ENCODE measurements at regions not wholly inside any gene's neighbourhood (a gene's known extent, or its start where the extent isn't known, plus 50 kb on each side); places are given as distances from the start of the nearest gene placed in this dataset.
"Not testable (repeated sequence)": the region's sequence is repeated elsewhere in the genome, so short reads cannot be mapped to it uniquely, and the experiment has no call there.

- Mint-ChIP-seq H3K4me3 (no peak overlapping the region), H3K27ac (peak overlapping the region in 1 of 9 donors; percentile 1), H3K36me3 (no peaks in the 10 kb centered on the region), H3K4me1 (peaks cover 0 to 3% (median 0%) of the 10 kb centered on the region in 7 donors), H3K9me3 (peaks cover 0 to 3% (median 0%) of the 10 kb centered on the region in 11 donors), H3K27me3 (peaks cover 0 to 12% (median 8%) of the 10 kb centered on the region in 5 donors)
- ChIA-PET POLR2A (no interaction called here), CTCF (no interaction called here)
- intact Hi-C loops (cut with micrococcal nuclease), result no loop called here
- no peaks in the 10 kb centered on the region for H3K36me3 ChIP-seq (ENCODE audit: control insufficient read depth in 2 of 3, insufficient read depth in 3 of 3, low read length in 3 of 3)
- no peaks in the 10 kb centered on the region for H3K9me3 ChIP-seq (ENCODE audit: control insufficient read depth in 2 of 3, low read length in 3 of 3)
- H3K27ac ChIP-seq (ENCODE audit: low read depth, low read length), result no peak overlapping the region
- ATAC-seq (no peak), DNase-seq (no peak)
- no peaks in the 10 kb centered on the region for H3K27me3 ChIP-seq (ENCODE audit: control insufficient read depth in 2 of 2, insufficient read depth in 2 of 2, low read length in 2 of 2)
- H3K4me1 ChIP-seq (ENCODE audit: control insufficient read depth in 2 of 2, insufficient read depth in 2 of 2, low read length in 2 of 2), result no peaks in the 10 kb centered on the region
- no peak overlapping the region for H3K4me3 ChIP-seq (ENCODE audit: low read length)
These were observed 101.2 kb upstream of the SEC11C start for GRCh38 chr18:59038295-59039039.

- CTCF ChIA-PET; DNase-seq; H3K27me3 ChIP-seq (ENCODE audit: control insufficient read depth in 2 of 2, insufficient read depth in 2 of 2, low read length in 2 of 2); POLR2A ChIA-PET; H3K9me3 ChIP-seq (ENCODE audit: control insufficient read depth in 2 of 3, low read length in 3 of 3); H3K27ac Mint-ChIP-seq; H3K36me3 Mint-ChIP-seq; H3K27ac ChIP-seq (ENCODE audit: low read depth, low read length); H3K4me3 ChIP-seq (ENCODE audit: low read length); H3K9me3 Mint-ChIP-seq; H3K36me3 ChIP-seq (ENCODE audit: control insufficient read depth in 2 of 3, insufficient read depth in 3 of 3, low read length in 3 of 3); intact Hi-C loops (cut with micrococcal nuclease); H3K4me1 Mint-ChIP-seq; ATAC-seq; H3K4me3 Mint-ChIP-seq; H3K4me1 ChIP-seq (ENCODE audit: control insufficient read depth in 2 of 2, insufficient read depth in 2 of 2, low read length in 2 of 2): not testable (repeated sequence)
- H3K27me3 Mint-ChIP-seq, result peaks cover 1 to 12% (median 8%) of the 10 kb centered on the region in 5 donors
These were observed 100.7 kb upstream of the SEC11C start for GRCh38 chr18:59039040-59039320.

- Histone ChIP-seq H3K27me3 (ENCODE audit: control insufficient read depth in 2 of 2, insufficient read depth in 2 of 2, low read length in 2 of 2) (no peaks in the 10 kb centered on the region), H3K9me3 (ENCODE audit: control insufficient read depth in 2 of 3, low read length in 3 of 3) (no peaks in the 10 kb centered on the region), H3K4me1 (ENCODE audit: control insufficient read depth in 2 of 2, insufficient read depth in 2 of 2, low read length in 2 of 2) (no peaks in the 10 kb centered on the region), H3K27ac (ENCODE audit: low read depth, low read length) (no peak overlapping the region), H3K4me3 (ENCODE audit: low read length) (no peak overlapping the region), H3K36me3 (ENCODE audit: control insufficient read depth in 2 of 3, insufficient read depth in 3 of 3, low read length in 3 of 3) (no peaks in the 10 kb centered on the region)
- no peak overlapping the region for H3K4me3 Mint-ChIP-seq
- peaks cover 0 to 3% (median 0%) of the 10 kb centered on the region in 11 donors for H3K9me3 Mint-ChIP-seq
- CTCF ChIA-PET, result no interaction called here
- POLR2A ChIA-PET, result no interaction called here
- no peaks in the 10 kb centered on the region for H3K36me3 Mint-ChIP-seq
- no peak for DNase-seq
- no peak overlapping the region for H3K27ac Mint-ChIP-seq
- H3K27me3 Mint-ChIP-seq, result peaks cover 3 to 12% (median 8%) of the 10 kb centered on the region in 5 donors
- intact Hi-C loops (cut with micrococcal nuclease), result no loop called here
- H3K4me1 Mint-ChIP-seq, result peaks cover 0 to 3% (median 0%) of the 10 kb centered on the region in 7 donors
- ATAC-seq, result no peak
These were observed 100.2 kb upstream of the SEC11C start for GRCh38 chr18:59039449-59039848.

GRCh38 chr18:59040770-59041148 lies 98.9 kb upstream of the SEC11C start:
- CTCF ChIA-PET, result interaction anchor here (0.6 kb wide), 1 partner anchor 511 kb away, joined by 4 read pairs; no protein-coding TSS in a partner anchor
- Mint-ChIP-seq H3K4me3 (no peak overlapping the region), H3K9me3 (peaks cover 0 to 3% (median 0%) of the 10 kb centered on the region in 11 donors), H3K27ac (no peak overlapping the region), H3K36me3 (no peaks in the 10 kb centered on the region), H3K4me1 (peaks cover 0 to 3% (median 0%) of the 10 kb centered on the region in 7 donors), H3K27me3 (peaks cover 3 to 13% (median 9%) of the 10 kb centered on the region in 5 donors)
- Histone ChIP-seq H3K27ac (ENCODE audit: low read depth, low read length) (no peak overlapping the region), H3K36me3 (ENCODE audit: control insufficient read depth in 2 of 3, insufficient read depth in 3 of 3, low read length in 3 of 3) (no peaks in the 10 kb centered on the region), H3K4me1 (ENCODE audit: control insufficient read depth in 2 of 2, insufficient read depth in 2 of 2, low read length in 2 of 2) (no peaks in the 10 kb centered on the region), H3K27me3 (ENCODE audit: control insufficient read depth in 2 of 2, insufficient read depth in 2 of 2, low read length in 2 of 2) (no peaks in the 10 kb centered on the region), H3K9me3 (ENCODE audit: control insufficient read depth in 2 of 3, low read length in 3 of 3) (no peaks in the 10 kb centered on the region), H3K4me3 (ENCODE audit: low read length) (no peak overlapping the region)
- DNase-seq (no peak), ATAC-seq (no peak)
- intact Hi-C loops (cut with micrococcal nuclease), result no loop called here
- POLR2A ChIA-PET, result no interaction called here

- Mint-ChIP-seq H3K27ac (no peak overlapping the region), H3K4me1 (peaks cover 0 to 3% (median 0%) of the 10 kb centered on the region in 7 donors), H3K27me3 (peaks cover 3 to 17% (median 9%) of the 10 kb centered on the region in 5 donors), H3K4me3 (no peak overlapping the region), H3K9me3 (peaks cover 0 to 3% (median 0%) of the 10 kb centered on the region in 11 donors), H3K36me3 (no peaks in the 10 kb centered on the region)
- DNase-seq (no peak), ATAC-seq (no peak)
- intact Hi-C loops (cut with micrococcal nuclease), result no loop called here
- Histone ChIP-seq H3K4me1 (ENCODE audit: control insufficient read depth in 2 of 2, insufficient read depth in 2 of 2, low read length in 2 of 2) (no peaks in the 10 kb centered on the region), H3K4me3 (ENCODE audit: low read length) (no peak overlapping the region), H3K36me3 (ENCODE audit: control insufficient read depth in 2 of 3, insufficient read depth in 3 of 3, low read length in 3 of 3) (no peaks in the 10 kb centered on the region), H3K9me3 (ENCODE audit: control insufficient read depth in 2 of 3, low read length in 3 of 3) (no peaks in the 10 kb centered on the region), H3K27me3 (ENCODE audit: control insufficient read depth in 2 of 2, insufficient read depth in 2 of 2, low read length in 2 of 2) (no peaks in the 10 kb centered on the region), H3K27ac (ENCODE audit: low read depth, low read length) (no peak overlapping the region)
- ChIA-PET CTCF (no interaction called here), POLR2A (no interaction called here)
These were observed 98.4 kb upstream of the SEC11C start for GRCh38 chr18:59041296-59041695.

GRCh38 chr18:59041819-59042815 lies 97.6 kb upstream of the SEC11C start:
- Histone ChIP-seq H3K9me3 (ENCODE audit: control insufficient read depth in 2 of 3, low read length in 3 of 3) (no peaks in the 10 kb centered on the region), H3K4me1 (ENCODE audit: control insufficient read depth in 2 of 2, insufficient read depth in 2 of 2, low read length in 2 of 2) (no peaks in the 10 kb centered on the region), H3K27ac (ENCODE audit: low read depth, low read length) (no peak overlapping the region), H3K36me3 (ENCODE audit: control insufficient read depth in 2 of 3, insufficient read depth in 3 of 3, low read length in 3 of 3) (no peaks in the 10 kb centered on the region), H3K27me3 (ENCODE audit: control insufficient read depth in 2 of 2, insufficient read depth in 2 of 2, low read length in 2 of 2) (no peaks in the 10 kb centered on the region), H3K4me3 (ENCODE audit: low read length) (no peak overlapping the region)
- intact Hi-C loops (cut with micrococcal nuclease), result no loop called here
- no peak for ATAC-seq
- Mint-ChIP-seq H3K27ac (no peak overlapping the region), H3K36me3 (no peaks in the 10 kb centered on the region), H3K9me3 (peaks cover 0 to 3% (median 0%) of the 10 kb centered on the region in 11 donors), H3K4me3 (no peak overlapping the region), H3K27me3 (peaks cover 3 to 18% (median 9%) of the 10 kb centered on the region in 5 donors), H3K4me1 (peaks cover 0 to 3% (median 0%) of the 10 kb centered on the region in 7 donors)
- ChIA-PET POLR2A (no interaction called here), CTCF (no interaction called here)
- DNase-seq, result no peak

All from naive thymus-derived CD4-positive, alpha-beta T cell (primary cell).